ENCODE measurements at regions not wholly inside any gene's neighbourhood (a gene's known extent, or its start where the extent isn't known, plus 50 kb on each side); places are given as distances from the start of the nearest gene placed in this dataset.

DNA sequence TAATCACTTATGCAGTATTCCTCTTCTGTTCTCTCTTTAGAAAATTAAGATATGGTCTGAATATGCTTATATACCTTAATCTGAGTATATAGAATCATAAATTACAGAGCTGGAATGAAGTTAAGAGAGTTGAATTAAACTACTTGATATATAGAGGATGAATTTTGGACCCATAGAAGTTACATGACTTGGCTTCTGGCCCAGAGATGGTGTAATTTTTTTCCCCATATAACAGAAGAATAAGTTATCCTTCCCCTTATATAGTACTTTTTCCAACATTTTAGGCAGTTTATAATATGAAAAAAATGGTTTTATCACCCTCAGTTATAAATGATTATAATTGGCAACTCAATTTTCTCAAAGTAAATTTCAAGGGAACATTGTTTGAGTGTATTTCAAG lies 616.3 kb downstream of the TBC1D4 start:
- DNase-seq, result no peak

DNA sequence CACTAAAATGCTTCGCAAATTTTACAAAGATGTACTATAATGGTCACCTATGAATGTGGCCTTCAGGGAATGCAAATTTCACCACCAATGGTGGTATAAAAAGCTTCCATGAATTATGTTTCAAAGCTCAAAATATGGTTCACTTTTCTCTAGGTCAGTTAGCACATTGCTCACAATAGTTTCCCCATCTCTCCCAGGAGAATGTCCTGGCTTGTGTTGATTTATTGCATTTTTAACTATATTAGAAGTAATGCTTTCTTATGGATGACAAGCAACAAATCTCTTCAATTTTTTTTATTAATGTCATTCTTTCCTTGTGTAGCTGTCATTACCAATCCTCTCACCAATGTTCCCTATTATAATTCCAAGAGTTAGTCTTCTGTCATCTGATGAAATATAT lies 621.2 kb downstream of the TBC1D4 start:
- DNase-seq, result no peak

DNA sequence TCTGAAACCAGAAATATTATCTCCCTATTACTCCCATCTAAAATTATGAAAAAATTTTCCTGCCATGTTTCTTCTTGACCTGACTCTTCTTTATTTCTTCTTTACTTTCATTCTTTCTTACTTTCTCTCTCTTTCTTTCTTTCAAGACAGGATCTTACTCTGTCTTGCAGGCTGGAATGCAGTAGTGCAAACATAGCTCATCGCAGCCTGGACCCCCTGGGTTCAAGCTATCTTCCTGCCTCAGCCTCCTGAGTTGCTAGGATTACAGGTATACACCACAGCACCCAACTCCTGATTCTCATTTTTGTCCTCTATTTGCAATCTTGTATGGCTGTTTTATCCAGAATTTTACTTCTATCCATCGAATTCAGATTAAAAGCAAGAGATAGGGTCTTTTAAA lies 631.1 kb downstream of the TBC1D4 start:
- no peak for DNase-seq

DNA sequence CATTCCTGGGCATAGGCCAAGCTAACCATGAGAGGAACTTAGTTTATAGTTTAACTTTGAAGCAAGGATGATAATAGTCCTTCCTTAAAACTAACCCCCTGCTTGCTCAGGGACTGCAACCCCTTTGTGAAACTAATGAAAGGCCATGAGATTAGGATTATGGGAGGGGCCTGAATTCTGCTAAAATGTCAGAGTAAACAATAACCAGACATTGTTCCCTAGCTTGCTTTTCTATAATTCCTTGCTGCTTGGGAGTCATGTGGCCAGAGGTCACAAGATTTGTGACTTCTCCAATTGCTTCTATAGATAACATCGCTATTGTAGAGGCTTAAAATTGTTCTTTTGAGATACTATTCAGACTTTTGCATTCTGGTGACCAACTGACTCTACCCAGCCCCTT lies 634.0 kb downstream of the TBC1D4 start:
- no peak for DNase-seq

GRCh38 chr13:74845806-74846205 lies 636.2 kb downstream of the TBC1D4 start:
- no peak for DNase-seq

DNA sequence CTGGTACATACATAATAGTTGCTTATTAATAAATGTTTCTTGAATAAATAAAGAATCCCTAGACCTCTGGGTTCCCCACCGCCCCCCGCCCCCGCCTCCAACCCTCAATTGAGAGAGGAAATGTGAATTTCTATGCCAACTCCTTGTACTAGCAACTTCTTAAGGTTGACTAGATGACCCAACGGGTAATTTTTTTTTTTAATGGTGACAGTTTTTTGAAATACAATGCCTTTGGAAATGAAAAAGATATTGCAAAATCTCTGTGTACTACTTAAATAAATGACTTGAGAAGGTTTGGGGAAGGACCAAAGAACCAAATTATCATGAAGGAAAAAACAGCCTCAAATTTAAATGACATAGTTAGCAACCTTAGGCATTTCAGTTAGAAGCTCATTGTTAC lies 640.3 kb downstream of the TBC1D4 start:
- DNase-seq, result no peak

- no peak for DNase-seq
Observed at GRCh38 chr13:74841123-74841522, 640.8 kb downstream of the TBC1D4 start.

DNA sequence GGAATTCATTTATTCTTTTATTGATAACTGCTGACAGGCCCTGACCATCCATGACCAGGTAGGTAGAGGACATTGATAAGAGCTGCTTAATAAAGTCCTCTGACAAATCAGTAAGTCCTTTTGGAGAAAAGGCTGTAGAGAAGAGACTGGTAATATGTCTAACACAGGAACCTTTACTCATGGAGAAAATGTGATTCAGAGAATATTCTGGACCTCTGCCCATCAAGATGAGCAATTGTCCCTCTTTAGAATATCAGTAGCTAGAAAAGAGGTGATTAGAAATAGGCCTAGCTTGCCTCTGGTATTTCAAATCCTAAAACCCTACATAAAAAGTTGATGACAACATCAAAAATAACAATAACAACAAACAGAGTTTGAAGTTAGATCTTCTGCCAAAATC lies 642.3 kb downstream of the TBC1D4 start:
- no peak for DNase-seq

DNA sequence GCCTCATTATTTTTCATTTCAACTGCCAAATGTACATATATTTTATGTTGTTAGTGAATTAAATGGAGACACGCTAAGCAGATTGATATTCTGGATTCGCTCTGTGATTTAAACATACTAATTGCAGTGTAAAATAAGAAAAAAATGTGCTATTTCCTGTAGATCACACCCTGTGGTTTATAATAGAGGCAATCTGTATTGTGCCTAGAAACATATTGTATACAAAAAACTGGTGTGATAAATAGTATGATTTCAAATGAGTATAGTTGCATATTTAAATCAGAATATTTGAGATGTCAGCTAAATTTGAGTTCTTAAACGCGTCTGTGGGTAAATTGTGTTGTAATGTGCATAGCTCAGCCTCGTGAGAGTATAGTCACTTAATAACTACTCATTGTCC lies 643.9 kb downstream of the TBC1D4 start:
- no peak for DNase-seq

DNA sequence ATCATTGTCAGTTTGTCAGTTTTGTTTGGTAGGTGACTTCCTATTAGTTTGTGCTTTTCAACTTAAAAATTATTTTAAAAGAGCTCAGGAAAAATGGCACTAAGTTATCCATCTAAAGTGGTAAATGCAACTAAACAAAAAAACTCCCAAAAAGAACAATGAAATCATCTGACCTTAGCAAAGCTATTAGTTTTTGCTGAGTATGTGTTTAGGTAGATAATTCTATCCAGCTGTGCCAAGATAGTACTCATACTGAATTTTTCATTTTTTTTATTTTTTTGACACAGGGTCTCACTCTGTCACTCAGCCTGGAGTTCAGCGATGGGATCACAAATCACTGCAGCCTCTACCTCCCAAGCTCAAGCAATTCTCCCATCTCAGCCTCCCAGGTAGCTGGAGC lies 645.3 kb downstream of the TBC1D4 start:
- DNase-seq, result no peak

GRCh38 chr13:74835579-74835978 lies 646.4 kb downstream of the TBC1D4 start:
- DNase-seq, result no peak

- no peak for DNase-seq
Observed at GRCh38 chr13:74825938-74826246, 656.1 kb downstream of the TBC1D4 start.

DNA sequence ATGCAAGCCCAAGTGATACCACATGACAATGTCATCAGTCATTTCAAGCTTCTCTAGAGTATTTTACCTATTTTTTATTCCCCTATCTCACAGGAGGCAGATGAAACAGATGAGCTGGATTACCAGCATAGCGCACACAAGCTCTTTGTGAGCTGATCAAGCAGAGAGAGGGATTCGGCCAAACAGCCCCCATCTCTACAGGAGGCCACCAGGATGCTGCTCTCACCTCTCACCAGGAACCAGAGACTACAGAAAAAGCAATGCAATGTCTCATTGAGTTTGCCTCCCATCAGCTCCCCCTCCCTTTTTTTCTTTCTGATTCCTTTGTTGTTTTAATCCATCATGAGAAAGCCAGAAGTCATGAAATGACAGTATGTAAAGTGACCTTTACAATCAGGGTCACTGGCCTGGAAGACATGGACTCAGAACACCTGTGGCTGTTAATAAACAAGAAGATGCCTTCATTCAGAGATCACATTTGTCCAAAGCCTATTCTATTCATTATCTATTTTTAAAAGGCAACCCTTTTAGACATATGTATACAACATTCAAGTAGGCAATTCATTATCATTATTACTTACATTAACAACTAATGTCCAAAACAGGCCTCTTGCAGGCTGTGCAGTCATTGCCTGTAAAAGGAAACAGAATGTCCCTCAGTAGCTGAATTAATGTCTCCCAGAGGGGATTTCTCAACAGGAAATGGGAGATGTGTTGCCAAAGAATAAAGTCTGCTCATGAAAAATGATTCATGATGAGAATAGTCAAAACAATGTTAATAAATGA lies 656.6 kb downstream of the TBC1D4 start:
- DNase-seq, result no peak

DNA sequence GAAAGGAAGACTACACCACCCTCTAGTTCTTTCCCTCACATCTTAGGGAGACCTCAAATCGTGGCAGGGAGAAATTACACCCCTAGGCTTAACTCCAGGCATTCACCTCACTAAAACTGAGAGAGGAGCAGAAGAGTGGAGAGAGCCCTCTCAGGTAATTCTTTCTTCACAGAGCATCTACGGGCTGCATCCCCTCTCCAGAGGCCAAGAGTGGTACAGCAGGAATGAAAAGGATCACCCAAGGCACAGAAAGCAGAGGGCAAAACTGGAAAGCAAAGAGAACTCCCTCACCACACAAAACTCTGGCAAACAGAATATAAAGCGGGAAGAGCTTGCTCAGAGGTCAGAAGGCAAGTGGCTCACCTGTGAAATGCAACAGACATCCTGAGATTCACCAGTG lies 661.2 kb downstream of the TBC1D4 start:
- no peak for DNase-seq

- no peak for DNase-seq
Observed at GRCh38 chr13:74819549-74819948, 662.4 kb downstream of the TBC1D4 start.

GRCh38 chr13:74816737-74817136 lies 665.2 kb downstream of the TBC1D4 start:
- DNase-seq, result no peak

GRCh38 chr13:74796157-74796556 lies 662.0 kb upstream of the KLF12 start:
- DNase-seq, result no peak

DNA sequence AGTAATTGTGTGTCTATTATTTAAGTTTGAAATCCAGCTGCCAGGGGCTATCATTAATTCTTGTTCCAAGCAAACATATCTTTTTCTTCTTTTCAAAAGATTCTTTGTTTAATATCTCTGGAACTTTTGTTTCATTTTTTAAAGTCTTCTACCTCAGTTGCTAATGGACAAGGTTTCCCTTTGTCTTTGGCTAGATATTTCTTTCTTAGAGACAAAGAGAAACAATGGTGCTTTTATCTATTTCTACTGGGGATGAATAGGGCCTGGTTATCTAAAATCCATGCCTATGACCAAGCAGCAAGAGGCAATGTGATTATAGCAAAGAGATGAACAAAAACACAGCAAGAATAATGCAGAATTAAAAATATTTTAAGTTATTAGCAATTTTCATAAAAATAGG lies 661.3 kb upstream of the KLF12 start:
- DNase-seq, result no peak

DNA sequence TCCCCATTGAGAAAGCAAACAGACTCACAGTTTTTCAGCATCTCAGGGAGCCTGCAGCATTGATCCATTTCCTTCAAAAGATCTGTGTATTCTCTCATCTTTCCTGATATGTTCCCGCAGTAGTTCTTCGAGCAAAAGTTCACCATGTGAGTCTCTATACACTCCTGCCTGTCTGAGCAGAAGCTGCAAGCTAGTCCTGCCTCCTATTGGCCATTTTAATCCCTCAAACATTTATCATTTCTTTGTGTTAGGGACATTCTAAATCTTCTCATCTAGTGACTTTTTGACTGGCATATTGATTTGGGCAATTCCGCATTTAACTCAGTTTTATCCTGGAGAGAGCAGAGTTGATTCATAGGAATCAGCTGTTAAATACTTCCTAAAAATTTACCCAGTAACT lies 660.4 kb upstream of the KLF12 start:
- no peak for DNase-seq

DNA sequence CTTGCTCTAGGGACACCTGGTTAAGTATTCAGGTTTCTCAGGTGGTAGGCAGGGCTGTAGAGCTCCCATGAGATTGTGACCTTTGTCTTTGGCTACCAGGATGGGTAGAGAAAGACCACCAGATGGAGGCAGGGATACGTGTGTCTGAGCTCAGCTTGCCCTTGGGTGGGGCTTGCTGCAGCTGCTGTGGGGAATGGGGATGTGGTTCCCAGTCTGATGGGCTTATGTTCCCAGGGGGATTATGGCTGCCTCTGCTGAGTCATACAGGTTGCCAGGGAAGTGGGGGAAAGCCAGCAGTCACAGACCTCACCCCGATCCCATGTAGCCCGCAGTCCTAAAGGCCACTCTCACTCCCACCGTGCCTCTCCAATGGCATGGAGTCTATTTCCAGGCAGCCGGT lies 659.9 kb upstream of the KLF12 start:
- DNase-seq, result no peak

DNA sequence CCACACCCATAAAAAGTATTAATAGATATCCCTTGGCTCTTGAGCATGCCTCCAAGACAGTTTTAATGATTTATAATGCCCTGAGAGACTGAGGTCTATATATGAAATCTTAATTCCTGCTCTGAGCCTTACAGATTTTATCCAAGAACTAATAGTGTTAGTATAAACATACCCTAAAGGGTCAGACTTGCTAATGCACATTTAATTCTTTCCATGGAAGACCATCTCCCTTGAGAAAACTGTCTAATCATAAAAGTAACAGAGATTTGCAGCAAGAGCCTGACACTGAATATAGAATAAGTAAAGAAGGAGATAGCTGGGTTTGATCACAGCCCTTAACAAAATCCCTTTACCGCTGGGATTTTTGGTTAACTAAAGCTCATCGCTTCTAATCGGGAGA lies 650.8 kb upstream of the KLF12 start:
- DNase-seq, result no peak

GRCh38 chr13:74778946-74779345 lies 644.7 kb upstream of the KLF12 start:
- DNase-seq, result no peak

GRCh38 chr13:74778087-74778486 lies 643.9 kb upstream of the KLF12 start:
- DNase-seq, result no peak

- DNase-seq, result no peak
Observed at GRCh38 chr13:74774264-74774663, 640.1 kb upstream of the KLF12 start.

- no peak for DNase-seq
Observed at GRCh38 chr13:74773248-74773647, 639.0 kb upstream of the KLF12 start.

DNA sequence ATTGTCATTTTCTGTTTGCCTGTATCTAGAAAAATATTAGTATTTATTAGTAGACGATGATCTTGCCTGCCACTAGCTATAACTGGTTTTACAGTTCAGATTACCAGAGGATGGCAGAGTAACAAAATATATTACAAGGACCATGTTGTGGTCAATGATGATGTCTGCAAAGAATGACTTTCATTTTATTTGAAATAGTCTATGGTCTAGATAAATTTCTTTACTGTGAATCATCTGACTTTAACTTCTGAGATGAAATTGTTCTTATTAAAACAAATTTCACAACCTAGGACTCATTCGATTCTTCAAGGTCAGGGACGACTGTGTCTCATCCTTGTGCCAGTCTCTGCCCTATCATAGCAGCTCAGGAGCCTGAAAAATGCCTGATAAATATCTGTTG lies 637.8 kb upstream of the KLF12 start:
- DNase-seq, result no peak

Measured in stimulated activated CD4-positive, alpha-beta T cell treated with anti-CD3 and anti-CD28 coated beads, Interleukin-1b, Interleukin-23, amount 100 ng/mL, for 48 hours (primary cell).